Ishikawa (cell line): ENCODE measurements at regions not wholly inside any gene's neighbourhood (a gene's known extent, or its start where the extent isn't known, plus 50 kb on each side); places are given as distances from the start of the nearest gene placed in this dataset.

Experiments
- CEBPB ChIP-seq: IDR thresholded peaks from 2 replicates; pipeline ENCODE4 v1.6.1; 2012
- CREB1 ChIP-seq: IDR thresholded peaks from 2 replicates; pipeline ENCODE4 v1.6.1; 2012; ENCODE audit warnings: low read depth
- EGR1 ChIP-seq: IDR thresholded peaks from 2 replicates; pipeline ENCODE4 v1.6.1; 2012
- EP300 ChIP-seq: IDR thresholded peaks from 2 replicates; pipeline ENCODE4 v1.6.1; 2012; ENCODE audit warnings: borderline replicate concordance
- MAX ChIP-seq: IDR thresholded peaks from 2 replicates; pipeline ENCODE4 v1.6.1; 2012
- NFIC ChIP-seq: IDR thresholded peaks from 2 replicates; pipeline ENCODE4 v1.6.1; 2012
- RAD21 ChIP-seq: IDR thresholded peaks from 2 replicates; pipeline ENCODE4 v1.6.1; 2012; ENCODE audit warnings: low read depth
- REST ChIP-seq: IDR thresholded peaks from 2 replicates; pipeline ENCODE4 v1.6.1; 2012; ENCODE audit warnings: low read depth, mild to moderate bottlenecking
- TAF1 ChIP-seq: IDR thresholded peaks from 2 replicates; pipeline ENCODE4 v1.6.1; 2012; ENCODE audit warnings: low read depth, mild to moderate bottlenecking
- TCF12 ChIP-seq: IDR thresholded peaks from 2 replicates; pipeline ENCODE4 v1.6.1; 2012; ENCODE audit warnings: low read depth
- TEAD4 ChIP-seq: IDR thresholded peaks from 2 replicates; pipeline ENCODE4 v1.6.1; 2012
- USF1 ChIP-seq: IDR thresholded peaks from 2 replicates; pipeline ENCODE4 v1.6.1; 2012
- YY1 ChIP-seq: IDR thresholded peaks from 2 replicates; pipeline ENCODE4 v1.6.1; 2012; ENCODE audit warnings: low read depth
- ZBTB7A ChIP-seq: IDR thresholded peaks from 2 replicates; pipeline ENCODE4 v1.6.1; 2012; ENCODE audit warnings: low read depth

- TF ChIP-seq EP300, result no peak
- TF ChIP-seq EGR1, result no peak
- no peak for TF ChIP-seq RAD21
- TF ChIP-seq CEBPB, result no peak
- no peak for TF ChIP-seq YY1
- no peak for TF ChIP-seq TAF1
- TF ChIP-seq REST, result no peak
- TF ChIP-seq MAX, result no peak
- no peak for TF ChIP-seq TCF12
- TF ChIP-seq CREB1, result no peak
- TF ChIP-seq USF1, result no peak
- no peak for TF ChIP-seq TEAD4
- TF ChIP-seq NFIC, result no peak
- TF ChIP-seq ZBTB7A, result no peak
Observed at GRCh38 chr1:30447080-30447479, 276.3 kb downstream of the MATN1 start.
